Panc1 (cell line): ENCODE measurements at regions not wholly inside any gene's neighbourhood (a gene's known extent, or its start where the extent isn't known, plus 50 kb on each side); places are given as distances from the start of the nearest gene placed in this dataset.

Experiments
- TF ChIP-seq, protein P1 (sequence below): fragments of 450-650 bp; IDR thresholded peaks from 2 replicates; pipeline ENCODE4 v1.5.1; 2017; ENCODE audit warnings: mild to moderate bottlenecking
- TF ChIP-seq, protein P2 (sequence below), 2 experiments: IDR thresholded peaks; 2 replicates each; pipeline ENCODE4 v1.6.1; 2011 to 2012; ENCODE audit warnings: low read depth in 2 of 2, control low read depth in 1 of 2, low read length in 1 of 2, mild to moderate bottlenecking in 1 of 2, moderate library complexity in 1 of 2; ENCODE audit not compliant: insufficient read depth in 1 of 2

DNA sequence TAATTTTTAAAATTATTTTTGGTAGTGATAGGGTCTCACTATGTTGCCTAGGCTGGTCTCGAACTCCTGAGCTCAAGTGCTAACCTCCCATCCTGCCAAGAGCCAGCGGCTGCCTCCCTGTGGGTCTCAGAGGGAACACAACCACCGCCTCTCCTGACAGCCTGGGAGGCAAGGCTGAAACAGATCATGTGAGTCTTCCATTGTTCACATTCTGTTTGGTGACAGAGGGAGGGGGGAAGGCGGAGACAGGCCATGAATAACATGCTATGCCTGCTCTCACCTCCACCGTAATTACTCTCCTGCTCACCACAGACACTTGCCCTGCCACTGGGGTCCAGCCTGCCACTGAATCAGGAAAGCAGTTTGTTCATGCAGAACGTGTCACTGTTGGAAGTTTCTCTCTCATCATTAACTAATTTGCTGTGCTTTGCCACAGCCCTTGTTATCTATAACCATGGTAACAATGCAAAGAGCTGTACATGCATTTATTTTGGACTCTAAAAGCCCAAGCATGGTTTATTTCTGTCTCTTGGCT is 78.4 kb upstream of the RASGRF1 start:
- TF ChIP-seq, protein P1, sequence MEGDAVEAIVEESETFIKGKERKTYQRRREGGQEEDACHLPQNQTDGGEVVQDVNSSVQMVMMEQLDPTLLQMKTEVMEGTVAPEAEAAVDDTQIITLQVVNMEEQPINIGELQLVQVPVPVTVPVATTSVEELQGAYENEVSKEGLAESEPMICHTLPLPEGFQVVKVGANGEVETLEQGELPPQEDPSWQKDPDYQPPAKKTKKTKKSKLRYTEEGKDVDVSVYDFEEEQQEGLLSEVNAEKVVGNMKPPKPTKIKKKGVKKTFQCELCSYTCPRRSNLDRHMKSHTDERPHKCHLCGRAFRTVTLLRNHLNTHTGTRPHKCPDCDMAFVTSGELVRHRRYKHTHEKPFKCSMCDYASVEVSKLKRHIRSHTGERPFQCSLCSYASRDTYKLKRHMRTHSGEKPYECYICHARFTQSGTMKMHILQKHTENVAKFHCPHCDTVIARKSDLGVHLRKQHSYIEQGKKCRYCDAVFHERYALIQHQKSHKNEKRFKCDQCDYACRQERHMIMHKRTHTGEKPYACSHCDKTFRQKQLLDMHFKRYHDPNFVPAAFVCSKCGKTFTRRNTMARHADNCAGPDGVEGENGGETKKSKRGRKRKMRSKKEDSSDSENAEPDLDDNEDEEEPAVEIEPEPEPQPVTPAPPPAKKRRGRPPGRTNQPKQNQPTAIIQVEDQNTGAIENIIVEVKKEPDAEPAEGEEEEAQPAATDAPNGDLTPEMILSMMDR: no peak
- TF ChIP-seq, protein P2, sequence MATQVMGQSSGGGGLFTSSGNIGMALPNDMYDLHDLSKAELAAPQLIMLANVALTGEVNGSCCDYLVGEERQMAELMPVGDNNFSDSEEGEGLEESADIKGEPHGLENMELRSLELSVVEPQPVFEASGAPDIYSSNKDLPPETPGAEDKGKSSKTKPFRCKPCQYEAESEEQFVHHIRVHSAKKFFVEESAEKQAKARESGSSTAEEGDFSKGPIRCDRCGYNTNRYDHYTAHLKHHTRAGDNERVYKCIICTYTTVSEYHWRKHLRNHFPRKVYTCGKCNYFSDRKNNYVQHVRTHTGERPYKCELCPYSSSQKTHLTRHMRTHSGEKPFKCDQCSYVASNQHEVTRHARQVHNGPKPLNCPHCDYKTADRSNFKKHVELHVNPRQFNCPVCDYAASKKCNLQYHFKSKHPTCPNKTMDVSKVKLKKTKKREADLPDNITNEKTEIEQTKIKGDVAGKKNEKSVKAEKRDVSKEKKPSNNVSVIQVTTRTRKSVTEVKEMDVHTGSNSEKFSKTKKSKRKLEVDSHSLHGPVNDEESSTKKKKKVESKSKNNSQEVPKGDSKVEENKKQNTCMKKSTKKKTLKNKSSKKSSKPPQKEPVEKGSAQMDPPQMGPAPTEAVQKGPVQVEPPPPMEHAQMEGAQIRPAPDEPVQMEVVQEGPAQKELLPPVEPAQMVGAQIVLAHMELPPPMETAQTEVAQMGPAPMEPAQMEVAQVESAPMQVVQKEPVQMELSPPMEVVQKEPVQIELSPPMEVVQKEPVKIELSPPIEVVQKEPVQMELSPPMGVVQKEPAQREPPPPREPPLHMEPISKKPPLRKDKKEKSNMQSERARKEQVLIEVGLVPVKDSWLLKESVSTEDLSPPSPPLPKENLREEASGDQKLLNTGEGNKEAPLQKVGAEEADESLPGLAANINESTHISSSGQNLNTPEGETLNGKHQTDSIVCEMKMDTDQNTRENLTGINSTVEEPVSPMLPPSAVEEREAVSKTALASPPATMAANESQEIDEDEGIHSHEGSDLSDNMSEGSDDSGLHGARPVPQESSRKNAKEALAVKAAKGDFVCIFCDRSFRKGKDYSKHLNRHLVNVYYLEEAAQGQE (IDR thresholded peaks at IDR 0.05; ENCODE audit: insufficient read depth in 1 of 2, low read depth in 2 of 2, low read length in 1 of 2): no peak
